Activated CD4-positive, alpha-beta T cell treated with anti-CD3 and anti-CD28 coated beads, Interleukin-2, amount 50 U/mL, for 48 hours (primary cell): ENCODE measurements at regions not wholly inside any gene's neighbourhood (a gene's known extent, or its start where the extent isn't known, plus 50 kb on each side); places are given as distances from the start of the nearest gene placed in this dataset.

Source experiments
- DNase-seq, 2 experiments: peaks; one replicate each; pipeline ENCODE4 v3.0.0-alpha.2; 2020

DNA sequence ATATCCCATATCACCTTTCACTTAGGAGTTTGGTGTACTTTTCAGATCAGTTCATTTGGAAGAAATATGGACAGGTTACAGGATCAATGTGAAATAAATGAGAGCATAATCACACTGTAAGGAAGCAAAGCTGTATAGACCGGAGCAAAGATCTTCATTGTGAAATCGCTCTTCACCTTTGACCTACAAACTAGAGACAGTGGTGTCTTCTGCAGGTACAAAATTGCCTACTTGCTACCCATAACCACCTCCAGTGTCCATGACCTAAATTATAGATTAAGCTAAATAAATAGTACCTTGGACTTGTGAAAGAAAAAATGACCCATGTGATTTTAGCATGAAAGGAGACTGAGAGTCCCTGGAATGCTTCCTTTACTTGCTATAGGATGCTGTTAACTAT, 379.5 kb upstream of the SUCLG2 start:
- no peak for DNase-seq

DNA sequence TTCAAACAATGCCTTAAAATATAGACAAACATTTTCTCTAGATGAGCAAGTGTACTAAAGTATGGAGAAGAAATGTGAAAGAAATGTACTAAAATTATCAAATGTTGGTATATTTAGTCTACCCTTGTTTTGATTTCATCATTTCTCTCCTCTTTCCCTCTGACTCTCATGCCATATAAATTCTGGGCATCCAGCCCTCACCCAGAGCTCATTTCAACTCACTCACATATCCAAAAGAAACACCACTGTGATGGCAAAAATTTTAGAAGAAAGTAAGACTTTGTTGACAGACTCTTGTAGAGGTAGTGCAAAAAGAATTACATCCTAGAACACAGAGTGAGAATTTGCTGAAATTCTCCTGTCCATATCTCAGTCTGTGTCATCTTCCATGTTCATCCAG, 377.8 kb upstream of the SUCLG2 start:
- no peak for DNase-seq

DNA sequence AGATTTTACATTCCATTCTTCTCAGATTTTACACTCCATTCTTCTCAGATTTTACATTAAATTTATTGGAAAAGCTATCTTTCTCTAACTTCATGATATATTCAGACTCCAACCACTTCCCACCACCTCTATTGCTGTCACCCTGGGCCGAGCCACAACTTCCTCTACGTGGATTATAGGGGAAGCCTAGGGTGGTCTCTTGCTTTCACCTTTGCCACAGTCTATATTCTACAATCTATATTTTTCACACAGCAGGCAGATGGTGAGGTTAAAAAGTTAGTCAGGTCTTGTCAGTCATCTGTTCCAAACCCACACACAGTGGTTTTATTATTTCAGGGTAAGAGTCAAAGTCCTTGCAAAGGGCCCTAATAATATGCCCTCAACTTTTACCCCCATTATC, 370.8 kb upstream of the SUCLG2 start:
- DNase-seq, result no peak

DNA sequence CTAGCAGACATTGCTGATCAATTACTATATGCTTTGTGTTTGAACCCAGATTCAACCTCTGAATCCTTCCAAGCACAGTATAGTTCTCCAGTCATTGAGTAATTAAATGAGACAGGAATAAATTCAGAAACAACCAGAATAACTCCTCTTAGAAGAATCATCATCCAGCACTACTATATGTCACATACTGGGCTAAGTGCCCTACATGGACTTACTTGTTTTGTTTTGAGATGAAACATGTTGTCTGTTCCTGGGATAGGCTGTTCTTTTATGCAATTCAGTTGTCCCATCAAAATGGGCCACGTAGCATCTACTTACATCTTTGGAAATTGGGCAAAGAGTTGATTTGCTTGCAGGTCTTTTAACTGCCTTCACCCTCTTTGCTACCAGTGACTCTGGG, 365.5 kb upstream of the SUCLG2 start:
- DNase-seq, result no peak

DNA sequence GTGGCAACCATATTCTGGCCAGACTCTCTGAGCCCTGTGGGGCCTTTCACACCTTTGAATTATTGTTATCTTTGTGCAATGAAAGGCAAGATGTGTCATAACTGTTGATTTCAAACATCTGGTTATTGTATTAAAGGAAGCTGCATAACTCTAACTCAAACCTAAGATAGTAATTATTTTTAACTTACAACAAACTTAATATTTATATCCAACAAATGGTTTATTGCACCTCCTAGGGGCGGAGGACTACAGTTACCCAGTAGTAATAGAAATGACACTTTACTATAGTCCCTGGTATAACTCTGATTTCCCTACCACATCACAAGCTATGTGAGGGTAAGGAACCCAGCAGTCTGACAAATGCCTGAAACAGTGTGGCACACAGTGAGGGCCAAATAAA, 363.9 kb upstream of the SUCLG2 start:
- no peak for DNase-seq

DNA sequence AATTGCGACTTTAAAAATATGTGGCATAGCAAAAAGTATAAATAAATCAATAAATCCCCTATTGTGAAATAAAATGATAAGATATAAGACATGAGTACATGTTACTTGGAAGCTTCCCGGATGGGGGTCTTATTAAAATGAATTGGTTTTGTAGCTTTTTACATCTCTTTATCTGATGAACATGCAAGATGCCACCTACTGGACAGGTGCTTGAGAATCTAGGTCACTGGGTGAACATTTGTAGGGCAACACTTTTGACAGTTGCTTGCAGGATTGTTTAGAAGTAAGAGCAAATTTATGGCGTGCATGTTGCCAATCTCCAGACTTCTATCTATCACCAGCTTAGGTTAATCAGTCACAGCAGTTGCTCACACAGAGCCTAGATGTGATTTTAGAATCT, 362.7 kb upstream of the SUCLG2 start:
- no peak for DNase-seq

DNA sequence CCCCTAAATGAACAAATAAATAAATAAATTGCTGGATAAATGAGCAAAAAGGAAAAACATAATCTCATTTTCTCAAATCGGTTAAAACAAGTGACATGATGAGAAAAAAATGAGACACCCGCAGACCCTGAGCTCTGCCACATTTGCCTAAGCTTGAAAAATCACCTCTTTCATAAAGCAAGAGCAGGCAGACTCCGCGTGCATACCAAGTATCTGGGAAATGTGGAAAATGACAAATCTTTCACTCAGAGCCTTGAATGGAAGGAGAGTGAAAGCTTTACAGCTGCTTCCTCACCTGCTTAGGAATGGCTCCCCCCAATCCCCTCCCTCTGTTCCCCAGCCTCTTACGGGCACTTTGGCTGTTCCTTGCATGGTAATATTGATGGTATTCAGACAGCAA, 355.5 kb upstream of the SUCLG2 start:
- DNase-seq, result no peak

DNA sequence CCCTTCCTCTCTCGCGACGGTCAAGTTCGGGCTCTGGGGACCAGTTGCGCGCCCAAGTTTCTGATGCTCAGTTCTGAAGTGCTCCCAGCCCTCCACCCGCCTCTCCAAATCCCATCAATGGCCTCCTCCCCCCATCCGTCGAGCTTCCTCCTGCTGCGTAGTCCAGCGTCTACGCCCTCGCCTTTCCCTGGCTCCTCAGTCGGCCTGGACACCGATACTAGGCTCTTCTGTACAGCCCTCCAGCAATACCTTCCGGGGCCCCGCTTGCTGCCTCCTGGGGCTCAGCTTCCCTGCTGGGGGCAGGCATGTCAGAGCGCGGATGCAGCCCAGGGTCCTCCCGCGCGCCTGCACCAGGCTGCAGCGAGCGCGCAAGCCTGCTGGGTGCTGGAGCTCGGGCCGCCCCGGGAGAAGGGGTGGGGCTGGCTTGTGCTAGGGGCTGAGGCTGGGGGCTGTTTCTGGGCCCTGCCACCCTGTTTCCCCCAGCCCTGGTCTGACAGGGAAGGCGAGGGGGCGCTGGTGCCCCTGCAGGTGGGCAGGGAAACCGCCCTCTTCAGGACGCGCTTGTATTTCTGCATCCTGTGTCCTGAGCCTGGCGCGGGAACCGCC, 353.3 kb upstream of the SUCLG2 start:
- peak; percentile 16 to 21 for DNase-seq

DNA sequence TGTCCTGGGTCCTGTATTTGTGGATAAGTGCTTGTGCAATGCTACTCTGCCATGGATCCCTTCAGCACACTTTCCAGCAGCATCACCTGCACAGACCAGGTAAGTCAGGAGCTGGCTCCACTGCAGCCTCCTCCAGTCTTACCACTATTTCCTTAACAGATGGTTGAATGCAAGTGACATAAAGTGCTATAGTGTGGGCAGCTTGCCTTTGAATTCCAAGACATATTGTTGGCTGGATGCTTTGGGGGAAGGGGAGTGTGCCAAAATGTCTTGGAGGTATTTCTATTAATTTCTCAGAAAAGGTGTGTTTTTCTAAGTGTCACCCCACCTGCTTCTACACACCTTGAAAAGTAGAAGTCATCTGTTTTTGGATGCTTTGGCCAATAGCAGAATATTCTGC, 352.2 kb upstream of the SUCLG2 start:
- no peak for DNase-seq

DNA sequence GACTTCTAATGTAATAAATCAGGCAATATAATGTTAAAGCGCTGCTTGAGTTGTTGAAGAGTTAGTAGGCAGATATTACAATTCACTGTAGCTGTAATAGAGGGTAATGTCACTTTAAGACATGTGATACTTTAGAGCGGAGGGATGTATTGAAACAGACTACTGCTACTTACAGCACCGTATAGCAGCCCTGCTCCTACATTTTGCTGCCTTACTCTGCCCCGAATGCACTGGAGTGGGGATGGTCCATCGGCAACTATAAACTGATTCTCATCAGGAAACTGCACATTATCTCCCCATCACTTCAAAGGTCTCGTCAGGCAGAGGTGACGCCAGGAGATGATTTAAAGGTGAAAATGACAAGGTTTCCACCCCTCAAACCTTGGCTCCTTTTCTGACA, 349.7 kb upstream of the SUCLG2 start:
- no peak for DNase-seq

DNA sequence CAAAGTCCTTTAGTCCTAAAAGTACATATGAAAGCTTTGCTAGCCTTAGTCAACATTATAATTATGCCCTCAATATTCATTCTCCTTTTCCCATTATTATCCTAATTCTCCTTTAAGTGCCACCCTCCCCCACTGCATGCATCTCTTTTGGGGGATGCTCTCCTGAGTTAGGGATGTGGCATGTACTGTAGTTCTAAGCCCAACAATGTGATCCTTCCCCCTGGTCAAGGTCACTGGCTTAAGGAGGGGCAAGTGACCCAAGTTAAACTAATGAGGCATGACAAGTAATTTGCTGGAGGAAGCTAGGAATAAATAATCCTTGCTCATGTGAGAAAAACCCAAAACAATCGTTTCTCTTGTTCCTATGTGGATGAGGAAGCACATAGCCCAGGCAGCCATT, 343.9 kb upstream of the SUCLG2 start:
- no peak for DNase-seq

DNA sequence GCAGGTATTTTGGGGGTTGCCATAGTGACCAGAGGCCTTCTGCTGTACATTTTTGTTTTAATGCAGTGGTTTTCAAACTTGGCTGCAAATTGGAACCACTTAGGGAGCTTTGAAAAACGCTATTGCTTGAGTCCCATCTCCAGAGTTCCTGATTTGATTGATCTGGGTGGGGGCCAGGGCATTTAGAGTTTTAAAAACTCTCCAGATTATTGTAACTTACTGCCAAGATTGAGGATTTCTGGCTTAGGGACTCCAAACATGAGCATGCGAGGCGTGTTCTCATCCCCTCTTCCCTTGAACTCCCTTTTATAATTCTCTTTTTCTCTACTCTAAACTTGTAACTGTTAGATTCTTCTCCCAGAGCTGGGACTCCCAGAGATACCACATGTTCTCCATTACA, 340.8 kb upstream of the SUCLG2 start:
- DNase-seq, result no peak

DNA sequence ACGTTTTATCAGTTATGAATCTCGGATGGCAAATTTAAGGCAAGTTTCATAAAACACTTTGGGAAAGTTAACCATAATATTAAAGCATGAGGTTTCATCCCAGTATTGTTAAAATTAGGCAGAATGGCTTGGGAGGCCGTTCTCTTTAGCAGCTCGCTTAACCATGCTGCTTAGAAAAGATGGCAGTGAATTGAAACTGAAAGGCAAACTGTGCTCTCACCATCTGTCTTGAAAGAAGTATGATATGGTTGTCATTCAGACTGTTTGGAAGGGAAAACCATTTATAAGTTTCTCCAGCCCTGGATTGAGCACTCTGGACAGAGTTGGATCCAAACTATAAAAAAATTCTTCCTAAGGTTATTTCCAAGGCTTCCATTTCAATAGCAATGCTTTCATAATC, 332.3 kb upstream of the SUCLG2 start:
- DNase-seq, result no peak

DNA sequence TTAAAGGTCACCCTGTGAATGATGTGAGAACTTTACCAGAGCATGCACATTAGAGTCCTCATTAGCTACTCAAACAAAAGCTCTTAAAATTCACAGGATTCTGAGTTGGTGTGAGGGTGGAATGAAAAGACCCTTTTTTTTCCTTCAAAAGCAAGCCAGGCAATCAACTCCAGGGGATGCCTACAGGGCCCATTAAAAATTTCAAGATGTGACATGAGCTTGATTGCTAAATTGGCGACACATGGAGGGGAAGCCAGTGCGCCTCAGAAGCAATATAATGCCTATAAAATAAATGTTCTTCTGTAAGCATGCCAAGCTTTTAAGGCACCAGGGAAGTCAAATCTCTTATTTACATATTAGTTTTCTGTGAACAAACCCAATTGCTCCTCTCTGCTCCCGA, 328.8 kb upstream of the SUCLG2 start:
- DNase-seq, result no peak

DNA sequence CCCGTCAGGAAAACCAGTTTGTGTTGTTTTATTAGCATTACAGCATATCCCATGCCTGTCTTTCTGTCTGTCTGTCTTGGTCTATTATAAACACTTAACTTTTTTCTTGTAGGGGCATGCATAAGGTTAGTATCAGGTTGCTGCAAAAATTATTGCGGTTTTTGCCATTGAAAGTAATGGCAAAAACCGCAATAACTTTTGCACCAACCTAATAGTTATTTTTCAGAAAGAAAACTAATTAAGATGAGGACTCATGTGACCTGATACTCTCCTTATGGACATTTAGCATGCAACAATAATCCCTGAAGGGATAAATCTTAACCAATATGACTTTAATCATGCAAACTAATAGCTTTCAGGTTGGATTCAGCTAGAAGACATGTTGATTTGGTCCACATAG, 326.7 kb upstream of the SUCLG2 start:
- DNase-seq, result no peak

DNA sequence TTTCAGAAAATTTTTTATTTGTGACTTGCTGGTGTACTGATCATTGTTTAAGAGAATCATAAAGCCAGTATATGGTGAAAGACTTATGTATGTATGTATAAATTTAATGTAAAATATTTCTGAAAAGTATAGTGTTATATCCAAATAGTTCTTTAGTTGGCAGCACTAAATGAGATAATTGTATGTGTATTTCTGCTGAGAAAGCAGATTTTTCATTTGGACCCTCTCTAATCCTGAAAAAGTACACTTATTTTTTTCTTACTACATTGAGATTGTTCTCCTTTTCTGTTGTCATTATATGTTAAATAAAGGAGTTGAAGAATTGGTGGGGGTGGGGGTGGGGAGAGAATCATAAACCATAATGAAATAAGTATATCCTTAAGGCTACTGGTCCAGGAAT, 324.9 kb upstream of the SUCLG2 start:
- no peak for DNase-seq

DNA sequence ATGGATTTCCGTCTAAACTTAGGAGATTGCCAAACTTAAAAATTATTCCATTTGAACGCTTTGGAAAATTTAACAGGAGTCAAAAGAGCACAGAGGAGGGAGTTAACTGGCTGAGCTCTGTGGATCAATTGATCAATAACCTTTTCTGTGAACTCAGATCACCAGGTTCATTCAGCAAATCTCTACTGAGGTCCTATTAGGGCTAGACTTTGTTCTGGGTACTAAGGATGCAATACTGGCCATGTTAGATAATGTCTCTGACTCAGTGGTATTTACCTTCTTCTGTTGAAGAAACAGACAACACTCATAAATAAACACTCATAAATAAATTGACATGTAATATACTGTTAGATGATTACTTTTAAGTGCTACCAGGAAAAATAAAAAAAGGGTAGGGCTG, 323.4 kb upstream of the SUCLG2 start:
- no peak for DNase-seq

DNA sequence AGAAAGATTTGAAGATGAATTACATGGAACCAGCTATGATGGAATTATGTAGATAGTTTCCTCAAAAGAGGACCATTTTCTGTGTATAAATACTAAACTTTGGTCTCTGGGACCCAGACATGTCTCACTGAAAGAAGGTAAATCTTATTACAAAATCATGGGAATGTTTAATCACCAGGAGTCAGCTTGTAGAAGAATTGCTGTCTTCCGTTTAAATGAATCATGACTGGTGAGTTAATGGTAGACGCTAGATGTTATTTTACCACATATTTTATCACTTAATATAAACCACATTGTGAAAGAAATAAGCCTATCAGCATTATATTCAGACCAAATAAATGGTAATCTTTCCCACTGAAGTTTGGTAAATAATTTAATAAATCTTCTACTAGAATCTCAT, 322.3 kb upstream of the SUCLG2 start:
- DNase-seq, result no peak

DNA sequence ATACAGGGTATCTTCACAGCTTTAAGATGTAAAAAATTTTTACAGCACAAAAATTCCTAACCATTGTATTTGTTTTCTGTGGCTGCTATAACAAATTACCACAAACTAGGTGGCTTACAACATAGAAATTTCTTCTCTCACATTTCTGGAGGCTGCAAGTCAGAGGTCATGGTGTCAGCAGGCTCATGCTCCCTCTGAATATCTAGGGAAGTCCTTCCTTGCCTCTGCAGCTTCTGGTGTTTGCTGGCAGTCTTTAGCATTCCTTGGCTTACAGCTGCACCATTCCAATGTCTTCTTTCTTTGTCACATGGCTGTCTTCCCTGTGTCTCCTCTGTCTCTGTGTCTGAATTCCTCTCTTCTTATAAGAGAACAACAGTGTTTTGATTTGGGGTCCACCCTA, 310.2 kb upstream of the SUCLG2 start:
- DNase-seq, result no peak

DNA sequence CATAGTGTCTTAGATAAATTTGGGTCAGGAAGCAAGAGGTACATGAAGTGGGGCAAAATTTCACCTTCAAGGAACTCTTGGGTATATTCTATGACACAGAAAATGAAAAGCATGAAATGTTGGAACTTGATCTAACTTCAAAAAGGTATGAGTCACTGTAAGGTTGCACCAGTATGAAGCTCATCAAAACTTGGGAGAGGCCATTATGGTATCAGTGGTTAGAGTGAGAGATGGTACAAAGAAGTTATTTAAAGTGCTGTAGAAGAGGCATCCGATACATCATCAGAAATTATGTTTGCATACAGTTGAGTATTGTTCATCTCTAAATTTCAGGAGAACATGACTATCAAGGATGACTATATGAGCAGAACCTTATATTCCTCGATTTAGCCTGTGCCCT, 302.9 kb upstream of the SUCLG2 start:
- DNase-seq, result no peak

DNA sequence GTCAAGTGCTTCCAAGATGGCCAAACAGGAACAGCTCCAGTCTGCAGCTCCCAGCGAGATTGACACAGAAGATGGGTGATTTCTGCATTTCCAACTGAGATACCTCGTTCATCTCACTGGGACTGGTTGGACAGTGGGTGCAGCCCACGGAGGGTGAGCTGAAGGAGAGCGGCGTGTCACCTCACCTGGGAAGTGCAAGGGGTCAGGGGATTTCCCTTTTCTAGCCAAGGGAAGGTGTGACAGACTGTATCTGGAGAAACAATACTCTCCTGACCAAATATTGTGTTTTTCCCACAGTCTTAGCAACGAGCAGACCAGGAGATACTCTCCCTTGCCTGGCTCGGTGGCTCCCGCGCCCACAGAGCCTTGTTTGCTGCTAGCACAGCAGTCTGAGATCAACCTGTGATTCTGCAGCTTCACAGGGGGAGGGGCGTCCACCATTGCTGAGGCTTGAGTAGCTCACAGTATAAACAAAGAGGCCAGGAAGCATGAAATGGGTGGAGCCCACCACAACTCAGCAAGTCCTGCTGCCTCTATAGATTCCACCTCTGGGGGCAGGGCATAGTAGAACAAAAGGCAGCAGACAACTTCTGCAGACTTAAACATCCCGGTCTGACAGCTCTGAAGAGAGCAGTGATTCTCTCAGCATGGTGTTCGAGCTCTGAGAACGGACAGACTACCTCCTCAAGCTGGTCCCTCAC, 293.5 kb upstream of the SUCLG2 start:
- DNase-seq, result peak; percentile 24 to 35

DNA sequence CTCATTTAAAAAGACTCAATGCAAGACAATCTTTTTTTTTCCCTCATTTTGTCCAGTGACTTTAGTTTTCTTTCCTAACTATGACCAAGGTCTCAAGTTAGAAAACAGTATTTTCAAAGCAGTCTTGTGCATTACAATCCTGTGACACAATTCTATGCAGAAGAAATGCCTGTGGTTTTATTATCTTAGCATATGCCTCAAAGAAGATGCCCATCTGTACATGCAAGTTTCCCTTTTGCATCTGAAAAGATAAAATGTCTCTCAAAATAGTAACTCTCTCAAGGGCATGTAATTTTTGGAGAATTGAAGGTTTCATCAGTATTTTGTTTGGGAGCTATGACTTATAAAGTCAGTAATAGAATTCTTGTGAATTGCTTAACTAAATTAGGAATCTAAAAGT, 292.0 kb upstream of the SUCLG2 start:
- no peak for DNase-seq

DNA sequence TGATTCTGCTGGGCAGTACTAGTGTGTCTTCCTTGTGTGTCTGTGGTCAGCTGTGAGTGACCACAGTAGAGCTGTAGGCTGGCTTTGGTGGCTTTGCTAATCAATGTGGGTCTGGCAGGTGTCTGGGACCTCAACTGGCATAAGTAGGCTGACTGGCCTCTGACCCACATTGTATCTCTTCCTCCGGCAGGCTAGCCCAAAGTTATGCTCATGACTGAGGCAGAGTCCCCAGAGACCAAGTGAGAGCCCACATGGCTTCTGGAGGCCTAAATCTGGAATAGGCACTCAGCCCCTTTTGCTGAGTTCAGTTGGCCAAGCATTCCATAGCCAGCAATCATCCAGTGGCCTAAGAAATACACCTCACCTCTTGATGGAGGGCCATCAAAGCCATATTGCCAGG, 289.1 kb upstream of the SUCLG2 start:
- DNase-seq, result no peak

DNA sequence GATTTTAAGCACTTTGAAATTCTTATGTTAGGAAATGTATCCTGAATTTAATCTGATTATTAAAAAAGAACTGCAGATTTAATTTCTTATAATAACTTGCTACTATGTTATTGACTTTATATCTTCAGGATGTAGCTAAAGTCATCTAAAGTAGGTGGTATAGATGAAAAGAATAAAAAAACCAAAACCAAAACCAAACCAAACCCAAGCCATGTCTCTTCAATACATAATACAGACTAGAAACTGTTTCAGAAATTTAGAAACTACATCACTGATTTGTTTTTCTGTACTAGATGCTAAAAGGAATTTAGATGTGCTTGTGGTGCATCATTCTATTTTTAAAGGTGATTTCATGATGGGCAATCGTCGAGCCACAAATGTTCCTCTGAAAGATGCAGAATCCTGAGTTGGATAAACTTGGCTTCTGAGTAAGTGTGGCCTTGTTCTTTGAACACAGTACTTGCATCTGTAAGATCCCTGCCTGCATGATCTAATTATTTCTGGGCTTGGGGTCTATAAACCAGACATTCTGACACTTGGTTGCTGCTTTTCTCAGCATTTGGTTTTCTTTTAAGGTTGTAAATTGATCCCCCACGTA, 287.1 kb upstream of the SUCLG2 start:
- no peak for DNase-seq
